ENCODE measurements at regions not wholly inside any gene's neighbourhood (a gene's known extent, or its start where the extent isn't known, plus 50 kb on each side); places are given as distances from the start of the nearest gene placed in this dataset.

DNA sequence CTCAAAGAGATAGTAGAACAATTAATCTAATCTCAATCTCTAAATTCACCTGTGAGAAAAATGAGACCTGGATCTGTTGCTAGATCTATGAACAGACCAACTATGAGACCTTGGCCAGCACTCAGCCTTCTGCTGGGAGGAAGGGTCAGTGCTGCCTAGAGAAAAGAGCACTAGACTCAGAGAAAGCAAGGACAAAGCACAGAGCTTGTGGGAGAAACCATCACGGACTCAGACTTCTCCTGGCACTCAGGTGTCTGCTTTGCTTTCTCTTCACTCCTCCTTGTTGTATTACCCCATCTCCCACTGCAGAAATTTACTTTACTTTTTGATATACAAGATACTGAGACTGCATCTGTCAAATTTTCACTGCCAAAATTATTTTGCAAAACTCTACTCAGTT, 890.0 kb upstream of the NUDT12 start:
- no TSS peak for BruUV-seq (replicated peaks)
- in situ Hi-C loops (cut with MboI; ENCODE audit: low sequenced_read_pairs), result no loop called here

More for the DNA sequence above, 890.0 kb upstream of the NUDT12 start:
- H4K20me1 ChIP-seq (ENCODE audit: insufficient read depth, low read length), result no peaks in the 10 kb centered on the region
- intact Hi-C loops (cut with micrococcal nuclease), result no loop called here
- dilution Hi-C loops (cut with HindIII; ENCODE audit: low sequenced_read_pairs, unreplicated experiment), result no loop called here
- H4K8ac ChIP-seq (ENCODE audit: low read depth in 2 of 2, low read length in 2 of 2), result no peak overlapping the region
- no peak overlapping the region for H3K18ac ChIP-seq (ENCODE audit: low read depth, low read length)
- DNase-seq (no peak), ATAC-seq (ENCODE audit: low read depth) (no peak)
- no peaks in the 10 kb centered on the region for H3K79me1 ChIP-seq (ENCODE audit: low read depth in 1 of 2, low read length in 2 of 2)
- no peaks in the 10 kb centered on the region for H3K27me3 ChIP-seq (ENCODE audit: control insufficient read depth, insufficient read depth, low read length)
- H3K14ac ChIP-seq (replicated peaks; ENCODE audit: low read depth, low read length), result no peak overlapping the region
- H3K4me2 ChIP-seq (ENCODE audit: low read depth, low read length), result no peak overlapping the region
- H2AK9ac ChIP-seq (replicated peaks; ENCODE audit: low read depth, low read length, poor library complexity), result no peak overlapping the region
- no peak overlapping the region for H4K91ac ChIP-seq (ENCODE audit: insufficient read depth, low read depth, low read length)
- no peak overlapping the region for H3K23ac ChIP-seq (ENCODE audit: low read depth, low read length)
- no peaks in the 10 kb centered on the region for H3K9me1 ChIP-seq (ENCODE audit: insufficient read depth, low read length)
- WGBS, 2 experiments (ENCODE audit: extremely low coverage in 2 of 2, insufficient read length in 1 of 2), result no CpG with 5 or more reads among the region's 1 CpG
- POLR2A ChIA-PET (ENCODE audit: unreplicated experiment), result no interaction called here
- no peak overlapping the region for H3K4me3 ChIP-seq (ENCODE audit: insufficient read depth, low read depth, low read length)
- no peak overlapping the region for H3K4ac ChIP-seq (ENCODE audit: low read depth, low read length)
- H3K36me3 ChIP-seq (ENCODE audit: control insufficient read depth, insufficient read depth, low read length), result no peaks in the 10 kb centered on the region
- H2BK20ac ChIP-seq (ENCODE audit: low read depth, low read length), result no peak overlapping the region
- no peak overlapping the region for H4K5ac ChIP-seq (ENCODE audit: low read depth, low read length)
- no peak overlapping the region for H2AK5ac ChIP-seq (ENCODE audit: low read depth, low read length)
- no peak overlapping the region for H2BK120ac ChIP-seq (ENCODE audit: low read depth, low read length)
- no peaks in the 10 kb centered on the region for H3K9me3 ChIP-seq (ENCODE audit: control insufficient read depth, insufficient read depth, low read length)
- no peak overlapping the region for H3K27ac ChIP-seq (ENCODE audit: insufficient read depth, low read length)
- no peaks in the 10 kb centered on the region for H3K4me1 ChIP-seq (ENCODE audit: control insufficient read depth, insufficient read depth, low read length)
- H2BK15ac ChIP-seq (ENCODE audit: low read depth, low read length), result no peak overlapping the region
- CTCF ChIA-PET, result no interaction called here
- H3K9ac ChIP-seq (ENCODE audit: low read depth, low read length), result no peak overlapping the region
- no peak for TF ChIP-seq SMC3 (IDR thresholded peaks at IDR 0.05; ENCODE audit: low read depth, low read length)
- TF ChIP-seq POLR2A (IDR thresholded peaks at IDR 0.05; ENCODE audit: low read depth, low read length), result no peak
- TF ChIP-seq RAD21 (IDR thresholded peaks at IDR 0.05; ENCODE audit: low read length), result no peak
- TF ChIP-seq, protein P1, sequence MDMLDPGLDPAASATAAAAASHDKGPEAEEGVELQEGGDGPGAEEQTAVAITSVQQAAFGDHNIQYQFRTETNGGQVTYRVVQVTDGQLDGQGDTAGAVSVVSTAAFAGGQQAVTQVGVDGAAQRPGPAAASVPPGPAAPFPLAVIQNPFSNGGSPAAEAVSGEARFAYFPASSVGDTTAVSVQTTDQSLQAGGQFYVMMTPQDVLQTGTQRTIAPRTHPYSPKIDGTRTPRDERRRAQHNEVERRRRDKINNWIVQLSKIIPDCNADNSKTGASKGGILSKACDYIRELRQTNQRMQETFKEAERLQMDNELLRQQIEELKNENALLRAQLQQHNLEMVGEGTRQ (IDR thresholded peaks at IDR 0.05; ENCODE audit: low read depth, low read length), result no peak
- TF ChIP-seq CEBPB (IDR thresholded peaks at IDR 0.05; ENCODE audit: low read depth, low read length), result no peak
- TF ChIP-seq MAFK (IDR thresholded peaks at IDR 0.05; ENCODE audit: low read depth, low read length), result no peak
- TF ChIP-seq CHD1 (IDR thresholded peaks at IDR 0.05; ENCODE audit: low read depth, low read length), result no peak
- no peak for TF ChIP-seq NFE2L2 (IDR thresholded peaks at IDR 0.05; ENCODE audit: low read depth, low read length)
- TF ChIP-seq MXI1 (IDR thresholded peaks at IDR 0.05; ENCODE audit: borderline replicate concordance, low read depth, low read length), result no peak
- TF ChIP-seq FOS (IDR thresholded peaks at IDR 0.05; ENCODE audit: low read depth, low read length), result no peak
- TF ChIP-seq, protein P2, sequence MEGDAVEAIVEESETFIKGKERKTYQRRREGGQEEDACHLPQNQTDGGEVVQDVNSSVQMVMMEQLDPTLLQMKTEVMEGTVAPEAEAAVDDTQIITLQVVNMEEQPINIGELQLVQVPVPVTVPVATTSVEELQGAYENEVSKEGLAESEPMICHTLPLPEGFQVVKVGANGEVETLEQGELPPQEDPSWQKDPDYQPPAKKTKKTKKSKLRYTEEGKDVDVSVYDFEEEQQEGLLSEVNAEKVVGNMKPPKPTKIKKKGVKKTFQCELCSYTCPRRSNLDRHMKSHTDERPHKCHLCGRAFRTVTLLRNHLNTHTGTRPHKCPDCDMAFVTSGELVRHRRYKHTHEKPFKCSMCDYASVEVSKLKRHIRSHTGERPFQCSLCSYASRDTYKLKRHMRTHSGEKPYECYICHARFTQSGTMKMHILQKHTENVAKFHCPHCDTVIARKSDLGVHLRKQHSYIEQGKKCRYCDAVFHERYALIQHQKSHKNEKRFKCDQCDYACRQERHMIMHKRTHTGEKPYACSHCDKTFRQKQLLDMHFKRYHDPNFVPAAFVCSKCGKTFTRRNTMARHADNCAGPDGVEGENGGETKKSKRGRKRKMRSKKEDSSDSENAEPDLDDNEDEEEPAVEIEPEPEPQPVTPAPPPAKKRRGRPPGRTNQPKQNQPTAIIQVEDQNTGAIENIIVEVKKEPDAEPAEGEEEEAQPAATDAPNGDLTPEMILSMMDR (conservative IDR thresholded peaks at IDR 0.05; ENCODE audit: low read depth, low read length), result no peak
- no peak for TF ChIP-seq MAZ (IDR thresholded peaks at IDR 0.05; ENCODE audit: borderline replicate concordance, low read depth, low read length)
- TF ChIP-seq, protein P3, sequence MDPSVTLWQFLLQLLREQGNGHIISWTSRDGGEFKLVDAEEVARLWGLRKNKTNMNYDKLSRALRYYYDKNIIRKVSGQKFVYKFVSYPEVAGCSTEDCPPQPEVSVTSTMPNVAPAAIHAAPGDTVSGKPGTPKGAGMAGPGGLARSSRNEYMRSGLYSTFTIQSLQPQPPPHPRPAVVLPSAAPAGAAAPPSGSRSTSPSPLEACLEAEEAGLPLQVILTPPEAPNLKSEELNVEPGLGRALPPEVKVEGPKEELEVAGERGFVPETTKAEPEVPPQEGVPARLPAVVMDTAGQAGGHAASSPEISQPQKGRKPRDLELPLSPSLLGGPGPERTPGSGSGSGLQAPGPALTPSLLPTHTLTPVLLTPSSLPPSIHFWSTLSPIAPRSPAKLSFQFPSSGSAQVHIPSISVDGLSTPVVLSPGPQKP (IDR thresholded peaks at IDR 0.05; ENCODE audit: borderline replicate concordance, low read depth, low read length), result no peak
- no peak for TF ChIP-seq BHLHE40 (IDR thresholded peaks at IDR 0.05; ENCODE audit: low read depth, low read length)
- no peak for TF ChIP-seq RCOR1 (IDR thresholded peaks at IDR 0.05; ENCODE audit: insufficient replicate concordance, low read length)
- no peak for TF ChIP-seq RFX5 (IDR thresholded peaks at IDR 0.05; ENCODE audit: low read depth, low read length)
- no peak overlapping the region for H2AFZ ChIP-seq (replicated peaks; ENCODE audit: low read length, poor library complexity)
- H3K56ac ChIP-seq (ENCODE audit: extremely low read depth, insufficient read depth, low read length), result no peak overlapping the region
- H2BK5ac ChIP-seq (ENCODE audit: low read depth, low read length, poor library complexity, severe bottlenecking), result no peak overlapping the region

All from IMR-90 (cell line).